ENCODE measurements at regions not wholly inside any gene's neighbourhood (a gene's known extent, or its start where the extent isn't known, plus 50 kb on each side); places are given as distances from the start of the nearest gene placed in this dataset.
"Not testable (repeated sequence)": the region's sequence is repeated elsewhere in the genome, so short reads cannot be mapped to it uniquely, and the experiment has no call there.

- TF ChIP-seq CTCF, POLR2A, EP300 (IDR thresholded peaks at IDR 0.05): not testable (repeated sequence)
These were observed 119.4 kb upstream of the ZNF195 start for GRCh38 chr11:3498356-3498755.
